Omental fat pad (tissue), 3 donors: ENCODE measurements at regions not wholly inside any gene's neighbourhood (a gene's known extent, or its start where the extent isn't known, plus 50 kb on each side); places are given as distances from the start of the nearest gene placed in this dataset.

Experiments used
- ATAC-seq: fragments of 150-250 bp; one replicate; pipeline ENCODE4 v1.9.1; 2016; ENCODE audit warnings: mild to moderate bottlenecking, moderate library complexity; ENCODE audit not compliant: low FRiP score
- DNase-seq: peaks from one replicate; pipeline ENCODE4 v3.0.0-alpha.2; 2019; ENCODE audit warnings: low spot score
- CTCF ChIP-seq, 3 donors: fragments of 450-650 bp; IDR thresholded peaks; one replicate each; pipeline ENCODE4 v1.5.1; 2016 to 2017; ENCODE audit warnings: antibody characterized with exemption in 3 of 3, mild to moderate bottlenecking in 3 of 3, moderate library complexity in 2 of 3

DNA sequence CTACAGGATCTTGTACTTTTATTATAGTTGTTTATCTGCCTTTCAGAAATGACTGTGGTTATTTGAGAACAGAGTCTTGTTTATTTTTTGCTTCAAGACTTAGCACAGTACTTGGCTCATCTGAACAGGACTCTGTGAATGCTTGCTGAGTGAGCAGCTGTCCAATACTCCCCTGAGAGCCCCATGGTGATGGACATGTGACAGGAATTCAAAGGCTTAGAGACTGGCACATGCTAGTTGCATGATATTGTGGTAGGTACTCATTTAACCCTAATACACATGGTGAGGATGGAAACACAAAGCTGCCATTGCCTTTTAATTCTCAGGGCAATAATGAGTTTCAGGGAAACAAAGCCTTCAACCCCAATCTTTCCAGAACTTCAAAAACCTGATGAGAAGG lies 97.3 kb downstream of the GEMIN8 start:
- DNase-seq (no peak), ATAC-seq (no peak)
- no peak for TF ChIP-seq CTCF (IDR thresholded peaks at IDR 0.05)

GRCh38 chrX:13927175-13927574 lies 102.5 kb downstream of the GEMIN8 start:
- no peak for ATAC-seq
- no peak for TF ChIP-seq CTCF (IDR thresholded peaks at IDR 0.05)
- no peak for DNase-seq

DNA sequence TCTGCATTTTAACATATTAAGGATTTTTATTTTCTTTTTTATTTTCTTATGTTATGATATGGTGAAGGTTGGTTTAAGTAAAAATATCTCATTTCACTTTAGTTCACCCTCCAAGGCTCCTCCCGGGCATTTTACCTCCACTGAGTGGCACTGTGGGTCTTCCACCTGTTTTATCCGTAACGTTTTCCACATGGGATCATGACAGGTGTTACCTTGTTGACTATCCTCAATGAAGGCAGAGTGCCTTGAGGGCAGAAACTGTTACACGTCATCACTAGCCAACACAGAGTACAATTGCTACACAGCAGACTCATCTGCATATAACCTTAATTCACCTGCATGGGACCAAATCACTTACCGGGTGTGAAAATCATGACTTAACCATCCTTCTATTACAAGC lies 105.8 kb downstream of the GEMIN8 start:
- ATAC-seq: no peak
- DNase-seq: no peak
- no peak for TF ChIP-seq CTCF (IDR thresholded peaks at IDR 0.05)

DNA sequence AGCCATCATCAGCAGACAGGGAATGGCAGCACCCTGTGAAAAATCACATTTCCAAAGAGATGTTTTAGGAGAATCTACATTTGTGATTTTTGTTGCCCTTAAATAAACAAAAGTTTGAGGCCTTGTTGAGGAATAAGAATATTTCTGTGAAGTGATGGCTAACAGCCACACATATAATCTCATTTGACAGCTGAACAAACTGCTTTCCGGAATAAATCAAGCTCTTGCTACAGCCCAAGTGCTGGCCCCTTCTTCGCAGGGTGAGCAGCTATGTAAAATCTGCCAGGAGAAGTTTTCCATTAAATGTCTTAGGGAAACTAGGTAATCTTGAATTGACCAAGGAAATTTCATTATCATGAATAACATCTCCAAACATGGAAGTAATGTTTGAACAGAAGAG lies 106.4 kb upstream of the GPM6B start:
- DNase-seq (no peak), ATAC-seq (no peak)
- no peak for TF ChIP-seq CTCF (IDR thresholded peaks at IDR 0.05)

DNA sequence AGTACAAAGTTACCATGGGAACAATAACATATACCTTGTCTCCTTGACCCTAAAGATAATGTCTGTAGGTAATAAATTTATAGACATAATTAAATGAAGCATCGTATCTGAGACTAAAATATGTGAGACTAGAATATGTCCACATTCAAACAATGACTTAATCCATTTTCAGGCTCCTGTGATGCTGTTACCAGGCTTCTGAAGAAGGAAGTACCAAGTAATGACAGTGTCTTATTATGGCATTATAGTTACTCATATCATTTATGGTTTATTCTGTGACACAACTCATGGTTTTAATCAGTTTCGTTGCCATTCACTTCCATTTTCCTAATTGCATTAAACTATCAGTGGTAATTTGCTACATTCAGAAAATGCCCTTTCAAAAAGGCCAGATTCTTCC lies 100.6 kb upstream of the GPM6B start:
- DNase-seq (no peak), ATAC-seq (no peak)
- no peak for TF ChIP-seq CTCF (IDR thresholded peaks at IDR 0.05)

GRCh38 chrX:13911586-13911985 lies 94.7 kb upstream of the GPM6B start:
- no peak for ATAC-seq
- no peak for TF ChIP-seq CTCF (IDR thresholded peaks at IDR 0.05)
- DNase-seq: no peak

DNA sequence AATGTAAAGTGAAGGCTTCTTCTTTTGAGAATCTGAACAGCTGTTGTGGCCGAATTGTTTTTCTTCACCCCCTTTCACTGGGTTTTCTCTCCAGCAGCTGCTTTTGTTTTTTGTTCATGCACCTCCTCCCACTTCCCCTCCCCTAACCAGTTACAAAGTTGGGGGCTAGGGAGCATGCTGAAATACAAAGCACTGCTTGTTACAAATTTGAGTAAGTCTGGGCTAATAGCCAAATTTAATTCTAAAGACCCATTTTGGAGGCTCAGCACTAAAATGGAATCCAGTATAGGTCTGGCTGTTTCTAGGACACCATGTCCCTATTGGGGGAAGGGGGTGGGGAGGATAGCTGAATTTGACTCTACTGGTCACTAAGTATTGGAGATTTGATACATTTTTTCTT lies 89.2 kb upstream of the GPM6B start:
- ATAC-seq (no peak), DNase-seq (no peak)
- TF ChIP-seq CTCF (IDR thresholded peaks at IDR 0.05): no peak
